GM12878 (cell line): ENCODE measurements at regions not wholly inside any gene's neighbourhood (a gene's known extent, or its start where the extent isn't known, plus 50 kb on each side); places are given as distances from the start of the nearest gene placed in this dataset.

ENCODE experiments used
- ATAC-seq: fragments of 200-7000 bp; cut with Tn5 transposase; 3 replicates; pipeline ENCODE4 v1.9.1; 2020; ENCODE audit warnings: mild to moderate bottlenecking, moderate library complexity
- BruUV-seq: library from RNA; stranded (reverse); fragments of 400-500 nt; replicated peaks from 2 replicates; lab custom pipeline; 2021; lab: Mats Ljungman, UMichigan
- CTCF ChIA-PET: fragments of 300-600 bp; sonication (Branson Sonifier 250); formaldehyde crosslinking; extraction: SDS; loops from one replicate; lab custom pipeline; 2021; ENCODE audit warnings: inconsistent platforms; lab: Yijun Ruan, JAX
- POLR2A ChIA-PET: fragments of 350-600 bp; formaldehyde crosslinking; extraction: SDS; loops from one replicate; lab custom pipeline; 2021; ENCODE audit warnings: inconsistent platforms; lab: Charles Lee
- RAD21 ChIA-PET: fragments of 300-600 bp; sonication (Branson Sonifier 250); formaldehyde crosslinking; loops from one replicate; lab custom pipeline; 2023; ENCODE audit warnings: antibody characterized with exemption; ENCODE audit not compliant: unreplicated experiment; lab: Charles Lee
- SMC1A ChIA-PET: fragments of 300-600 bp; sonication (Branson Sonifier 250); formaldehyde crosslinking; loops from one replicate; lab custom pipeline; 2023; ENCODE audit not compliant: unreplicated experiment, uncharacterized antibody; lab: Charles Lee
- DNase-seq: peaks from one replicate; pipeline ENCODE4 v3.0.0-alpha.2; 2011; ENCODE audit warnings: low read depth, low spot score
- FAIRE-seq: peaks from 3 replicates; lab custom pipeline; 2011; peaks lifted over from hg19 to GRCh38; lab: Jason Lieb, UNC
- H2AFZ ChIP-seq: 2 replicates; pipeline ENCODE4 v1.6.0; 2011; ENCODE audit warnings: low read depth, low read length, control low read depth; ENCODE audit not compliant: control insufficient read depth
- H3K27ac ChIP-seq: 2 replicates; pipeline ENCODE4 v1.5.1; 2011; ENCODE audit warnings: control low read depth; ENCODE audit not compliant: control insufficient read depth, insufficient read depth
- H3K27me3 ChIP-seq, 2 experiments: replicated peaks in 1 of 2; 2 replicates each; pipeline versions ENCODE4 v1.6.0 to v1.6.1; 2011; ENCODE audit warnings: low read length in 1 of 2; ENCODE audit not compliant: control insufficient read depth in 2 of 2, insufficient read depth in 2 of 2
- H3K36me3 ChIP-seq, 2 experiments: 2 replicates each; pipeline ENCODE4 v1.5.1; 2011; ENCODE audit warnings: low read length in 1 of 2; ENCODE audit not compliant: control insufficient read depth in 2 of 2, insufficient read depth in 2 of 2
- H3K4me1 ChIP-seq: 2 replicates; pipeline ENCODE4 v1.6.1; 2011; ENCODE audit warnings: mild to moderate bottlenecking, low read length, moderate library complexity, mixed read lengths; ENCODE audit not compliant: control insufficient read depth, insufficient read depth
- H3K4me2 ChIP-seq: 2 replicates; pipeline ENCODE4 v1.6.0; 2011; ENCODE audit warnings: control low read depth; ENCODE audit not compliant: control insufficient read depth, insufficient read depth
- H3K4me3 ChIP-seq: fragments of 200-600 bp; sonication (generic); 2 replicates; pipeline ENCODE4 v1.5.1; 2016
- H3K79me2 ChIP-seq: 2 replicates; pipeline ENCODE4 v1.6.0; 2011; ENCODE audit warnings: low read length; ENCODE audit not compliant: control insufficient read depth, insufficient read depth
- H3K9ac ChIP-seq: 2 replicates; pipeline ENCODE4 v1.8.0; 2011; ENCODE audit warnings: low read length, control low read depth, mixed read lengths; ENCODE audit not compliant: control insufficient read depth, insufficient read depth
- H3K9me3 ChIP-seq: replicated peaks from 3 replicates; pipeline ENCODE4 v1.5.1; 2011; ENCODE audit warnings: mild to moderate bottlenecking, low read length; ENCODE audit not compliant: control insufficient read depth, insufficient read depth
- H4K20me1 ChIP-seq: 2 replicates; pipeline ENCODE4 v1.6.0; 2011; ENCODE audit not compliant: control insufficient read depth, insufficient read depth
- BHLHE40 ChIP-seq, 2 experiments: fragments of 450-650 bp in 1 of 2; IDR thresholded peaks; 2 replicates each; pipeline ENCODE4 v1.6.1; 2011 to 2017; ENCODE audit warnings: low read depth in 2 of 2, borderline replicate concordance in 1 of 2, improper control_type of control experiment in 1 of 2, low read length in 1 of 2, mild to moderate bottlenecking in 1 of 2
- CHD1 ChIP-seq: IDR thresholded peaks from 2 replicates; pipeline ENCODE4 v1.6.1; 2012; ENCODE audit warnings: low read depth, low read length, improper control_type of control experiment
- CTCF ChIP-seq, 3 experiments: IDR thresholded peaks in 2 of 3; conservative IDR thresholded peaks in 1 of 3; 2 replicates each; pipeline ENCODE4 v1.5.1; 2011; ENCODE audit warnings: low read depth in 3 of 3, low read length in 3 of 3, mild to moderate bottlenecking in 3 of 3, control low read depth in 2 of 3, moderate library complexity in 2 of 3, inconsistent platforms in 1 of 3, mixed read lengths in 1 of 3; ENCODE audit not compliant: control insufficient read depth in 2 of 3, insufficient read depth in 1 of 3; ENCODE audit errors: extremely low read depth in 1 of 3
- EZH2 ChIP-seq: IDR thresholded peaks from 2 replicates; pipeline ENCODE4 v1.6.1; 2012; ENCODE audit warnings: low read depth, mild to moderate bottlenecking, control low read depth, inconsistent platforms, low read length, borderline replicate concordance; ENCODE audit not compliant: control insufficient read depth
- MEF2A ChIP-seq: IDR thresholded peaks from 2 replicates; pipeline ENCODE4 v1.6.1; 2011; ENCODE audit warnings: low read depth, mild to moderate bottlenecking, low read length, moderate library complexity; ENCODE audit not compliant: insufficient read depth
- NBN ChIP-seq: fragments of 450-650 bp; IDR thresholded peaks from 2 replicates; pipeline ENCODE4 v1.6.1; 2016
- SMC3 ChIP-seq: IDR thresholded peaks from 2 replicates; pipeline ENCODE4 v1.6.1; 2011; ENCODE audit warnings: low read length, improper control_type of control experiment, borderline replicate concordance
- ZZZ3 ChIP-seq: IDR thresholded peaks from 2 replicates; pipeline ENCODE4 v1.6.1; 2011; ENCODE audit warnings: low read depth; ENCODE audit not compliant: control insufficient read depth, insufficient read length
- WGBS: methylation state at CpG from one replicate; pipeline ENCODE4 v1.1.6; 2016; ENCODE audit warnings: low lambda C conversion rate; ENCODE audit not compliant: insufficient replicate concordance, insufficient coverage; ENCODE audit errors: missing lambda C conversion rate; 5-methylcytosine and 5-hydroxymethylcytosine counted together
- in situ Hi-C: fragments of 300-500 bp; cut with MboI; formaldehyde crosslinking; loops from 9 replicates; pipeline ENCODE4 v1.14.3; 2018; ENCODE audit warnings: mixed read lengths
- intact Hi-C: fragments of 100-400 bp; cut with micrococcal nuclease; formaldehyde crosslinking; loops from one replicate; pipeline ENCODE4 v1.14.2; 2022; ENCODE audit not compliant: unreplicated experiment

DNA sequence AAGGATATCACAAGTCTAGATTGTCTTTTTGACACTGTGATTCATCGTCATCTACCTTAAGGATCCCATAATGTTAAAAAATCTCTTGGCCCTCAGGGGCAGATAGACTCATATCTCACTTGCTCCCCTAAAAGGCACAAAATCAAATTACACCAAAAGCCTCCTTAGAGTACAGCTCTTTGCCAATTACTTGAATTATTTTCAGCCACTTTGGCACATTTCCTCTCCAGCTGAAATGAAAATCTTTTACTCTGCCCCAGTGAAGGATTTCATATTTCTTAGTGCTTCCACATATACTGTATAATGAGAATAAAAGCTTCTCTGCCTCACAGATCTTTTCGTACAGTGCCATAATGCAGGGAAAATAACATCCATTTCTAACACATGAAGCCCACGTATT, 190.7 kb upstream of the GBE1 start:
- H3K4me3 ChIP-seq = no peak overlapping the region
- SMC1A ChIA-PET = interaction anchor here (1.3 kb wide), 1 partner anchor 14 kb away, joined by 3 read pairs; no protein-coding TSS in a partner anchor
- no peaks in the 10 kb centered on the region for H3K27me3 ChIP-seq
- H4K20me1 ChIP-seq = no peaks in the 10 kb centered on the region
- in situ Hi-C loops (no loop called here), intact Hi-C loops (no loop called here)
- FAIRE-seq (no peak), ATAC-seq (no peak), DNase-seq (no peak)
- H3K36me3 ChIP-seq = no peaks in the 10 kb centered on the region
- no peak overlapping the region for H2AFZ ChIP-seq
- TF ChIP-seq CTCF (IDR thresholded peaks at IDR 0.05 in 2 of 3, conservative IDR thresholded peaks at IDR 0.05 in 1 of 3; ENCODE audit: control insufficient read depth in 2 of 3, extremely low read depth in 1 of 3, insufficient read depth in 1 of 3, low read depth in 3 of 3, low read length in 3 of 3) = peak in 1 of 3 experiments; percentile 6; a peak in 1 of 6 replicates
- no peak for TF ChIP-seq SMC3
- BruUV-seq = no TSS peak
- no peak overlapping the region for H3K27ac ChIP-seq
- H3K79me2 ChIP-seq = no peaks in the 10 kb centered on the region
- no peaks in the 10 kb centered on the region for H3K4me1 ChIP-seq
- no peaks in the 10 kb centered on the region for H3K9me3 ChIP-seq
- CTCF ChIA-PET = interaction anchor here (1.1 kb wide), 2 partner anchors 54 to 285 kb away, joined by 3 read pairs; no protein-coding TSS in a partner anchor
- POLR2A ChIA-PET = no interaction called here
- no peak overlapping the region for H3K4me2 ChIP-seq
- RAD21 ChIA-PET = interaction anchor here (1.3 kb wide), 1 partner anchor 285 kb away, joined by 3 read pairs; no protein-coding TSS in a partner anchor
- H3K9ac ChIP-seq = no peak overlapping the region
- WGBS = 34% methylated on average over 3 of the region's 3 CpGs

- Histone ChIP-seq H3K27ac (no peak overlapping the region), H3K79me2 (no peaks in the 10 kb centered on the region), H3K4me1 (no peaks in the 10 kb centered on the region), H3K27me3 (no peaks in the 10 kb centered on the region), H3K36me3 (no peaks in the 10 kb centered on the region), H3K9me3 (no peaks in the 10 kb centered on the region), H3K4me2 (no peak overlapping the region), H3K4me3 (no peak overlapping the region), H3K9ac (no peak overlapping the region), H2AFZ (no peak overlapping the region), H4K20me1 (no peaks in the 10 kb centered on the region)
- in situ Hi-C loops = no loop called here
- no TSS peak for BruUV-seq
- intact Hi-C loops = no loop called here
- TF ChIP-seq NBN (no peak), ZZZ3 (no peak), MEF2A (no peak), EZH2 (no peak), CHD1 (no peak), BHLHE40 (IDR thresholded peaks at IDR 0.05; ENCODE audit: borderline replicate concordance in 1 of 2, low read depth in 2 of 2, low read length in 1 of 2) (no peak)
- DNase-seq (no peak), ATAC-seq (no peak), FAIRE-seq (no peak)
- CTCF ChIA-PET = interaction anchor here (1.1 kb wide), 2 partner anchors 54 to 285 kb away, joined by 3 read pairs; no protein-coding TSS in a partner anchor
- RAD21 ChIA-PET = interaction anchor here (1.3 kb wide), 1 partner anchor 285 kb away, joined by 3 read pairs; no protein-coding TSS in a partner anchor
- POLR2A ChIA-PET = no interaction called here
- 70% methylated on average over 4 of the region's 4 CpGs for WGBS
- SMC1A ChIA-PET = no interaction called here
Measured at GRCh38 chr3:81951636-81952035, 190.2 kb upstream of the GBE1 start.
